ENCODE measurements at regions not wholly inside any gene's neighbourhood (a gene's known extent, or its start where the extent isn't known, plus 50 kb on each side); places are given as distances from the start of the nearest gene placed in this dataset.
"Not testable (repeated sequence)": the region's sequence is repeated elsewhere in the genome, so short reads cannot be mapped to it uniquely, and the experiment has no call there.

- Mint-ChIP-seq H3K4me3 (no peak overlapping the region), H3K27me3 (ENCODE audit: low read depth) (no peaks in the 10 kb centered on the region), H3K36me3 (ENCODE audit: low read depth) (no peaks in the 10 kb centered on the region), H3K4me1 (no peaks in the 10 kb centered on the region), H3K9me3 (peaks cover 3% of the 10 kb centered on the region), H3K27ac (ENCODE audit: unreplicated experiment) (no peak overlapping the region)
- TF ChIP-seq CTCF (conservative IDR thresholded peaks at IDR 0.05) = no peak
- no peak for DNase-seq (ENCODE audit: low read depth, low spot score)
Measured at GRCh38 chr6:8301502-8301901, 133.8 kb downstream of the SLC35B3 start.

- H3K4me1 Mint-ChIP-seq = no peaks in the 10 kb centered on the region
- H3K36me3 Mint-ChIP-seq (ENCODE audit: low read depth) = no peaks in the 10 kb centered on the region
- H3K9me3 Mint-ChIP-seq = peaks cover 6% of the 10 kb centered on the region
- no peak for DNase-seq (ENCODE audit: low read depth, low spot score)
- TF ChIP-seq CTCF (conservative IDR thresholded peaks at IDR 0.05) = no peak
- no peaks in the 10 kb centered on the region for H3K27me3 Mint-ChIP-seq (ENCODE audit: low read depth)
- H3K4me3 Mint-ChIP-seq = no peak overlapping the region
- no peak overlapping the region for H3K27ac Mint-ChIP-seq (ENCODE audit: unreplicated experiment)
Measured at GRCh38 chr6:8299034-8299433, 136.3 kb downstream of the SLC35B3 start.

- not testable (repeated sequence) for H3K9me3 Mint-ChIP-seq, H3K4me3 Mint-ChIP-seq
- peaks cover 14% of the 10 kb centered on the region for H3K4me1 Mint-ChIP-seq
Measured at GRCh38 chr6:8282946-8283345, 152.4 kb downstream of the SLC35B3 start.

GRCh38 chr6:8282380-8282779 lies 153.0 kb downstream of the SLC35B3 start:
- Mint-ChIP-seq H3K36me3 (ENCODE audit: low read depth) (no peaks in the 10 kb centered on the region), H3K4me1 (peaks cover 20% of the 10 kb centered on the region), H3K27ac (ENCODE audit: unreplicated experiment) (no peak overlapping the region), H3K27me3 (ENCODE audit: low read depth) (no peaks in the 10 kb centered on the region), H3K9me3 (no peaks in the 10 kb centered on the region), H3K4me3 (no peak overlapping the region)
- DNase-seq (ENCODE audit: low read depth, low spot score) = no peak
- no peak for TF ChIP-seq CTCF (conservative IDR thresholded peaks at IDR 0.05)

More at GRCh38 chr6:8282946-8283345, 152.4 kb downstream of the SLC35B3 start:
- not testable (repeated sequence) for H3K27me3 Mint-ChIP-seq (ENCODE audit: low read depth); DNase-seq (ENCODE audit: low read depth, low spot score); H3K27ac Mint-ChIP-seq (ENCODE audit: unreplicated experiment); H3K36me3 Mint-ChIP-seq (ENCODE audit: low read depth)

- Mint-ChIP-seq H3K27ac (ENCODE audit: unreplicated experiment) (no peak overlapping the region), H3K4me1 (peaks cover 24% of the 10 kb centered on the region), H3K4me3 (no peak overlapping the region), H3K36me3 (ENCODE audit: low read depth) (no peaks in the 10 kb centered on the region), H3K9me3 (no peaks in the 10 kb centered on the region), H3K27me3 (ENCODE audit: low read depth) (no peaks in the 10 kb centered on the region)
- DNase-seq (ENCODE audit: low read depth, low spot score) = no peak
- no peak for TF ChIP-seq CTCF (conservative IDR thresholded peaks at IDR 0.05)
Measured at GRCh38 chr6:8279041-8279805, 156.1 kb downstream of the SLC35B3 start.

- Mint-ChIP-seq H3K4me3 (no peak overlapping the region), H3K27ac (ENCODE audit: unreplicated experiment) (no peak overlapping the region), H3K9me3 (no peaks in the 10 kb centered on the region)
Measured at GRCh38 chr6:8278562-8278961, 156.8 kb downstream of the SLC35B3 start.

More at GRCh38 chr6:8278562-8278961, 156.8 kb downstream of the SLC35B3 start:
- Mint-ChIP-seq H3K36me3 (ENCODE audit: low read depth) (no peaks in the 10 kb centered on the region), H3K27me3 (ENCODE audit: low read depth) (no peaks in the 10 kb centered on the region), H3K4me1 (peaks cover 24% of the 10 kb centered on the region)
- no peak for TF ChIP-seq CTCF (conservative IDR thresholded peaks at IDR 0.05)
- DNase-seq (ENCODE audit: low read depth, low spot score) = no peak
